ENCODE measurements at regions not wholly inside any gene's neighbourhood (a gene's known extent, or its start where the extent isn't known, plus 50 kb on each side); places are given as distances from the start of the nearest gene placed in this dataset.

GRCh38 chr18:29560270-29560669, 1383.3 kb upstream of the CDH2 start:
- no peak for TF ChIP-seq CTCF (conservative IDR thresholded peaks at IDR 0.05 in 1 of 2, IDR thresholded peaks at IDR 0.05 in 1 of 2; ENCODE audit: low read depth in 1 of 2, low read length in 2 of 2)
- TF ChIP-seq EZH2 (IDR thresholded peaks at IDR 0.05; ENCODE audit: low read length, missing control alignments), result no peak

All from fibroblast of lung (primary cell).